ENCODE measurements at regions not wholly inside any gene's neighbourhood (a gene's known extent, or its start where the extent isn't known, plus 50 kb on each side); places are given as distances from the start of the nearest gene placed in this dataset.

DNA sequence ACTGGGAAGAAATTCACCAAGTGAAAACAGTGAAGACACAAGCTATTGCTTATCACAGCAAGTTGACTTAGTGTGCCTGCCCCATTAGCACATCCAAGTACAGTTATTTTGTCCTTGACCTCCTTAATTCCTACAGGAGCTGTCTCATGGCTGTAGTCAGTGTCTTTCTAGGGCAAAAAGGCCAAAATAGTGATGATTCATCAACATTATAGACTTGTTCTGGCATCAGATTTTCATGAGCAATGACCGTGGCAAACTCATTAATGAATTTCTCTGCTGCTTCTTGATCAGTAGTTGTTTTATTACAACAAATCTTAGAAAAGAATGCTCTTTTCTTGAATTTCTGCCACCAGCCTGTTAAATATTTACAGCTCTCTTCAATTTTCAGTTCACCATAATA lies 1169.3 kb upstream of the DDX18 start:
- DNase-seq (ENCODE audit: low read depth, low spot score) = no peak

DNA sequence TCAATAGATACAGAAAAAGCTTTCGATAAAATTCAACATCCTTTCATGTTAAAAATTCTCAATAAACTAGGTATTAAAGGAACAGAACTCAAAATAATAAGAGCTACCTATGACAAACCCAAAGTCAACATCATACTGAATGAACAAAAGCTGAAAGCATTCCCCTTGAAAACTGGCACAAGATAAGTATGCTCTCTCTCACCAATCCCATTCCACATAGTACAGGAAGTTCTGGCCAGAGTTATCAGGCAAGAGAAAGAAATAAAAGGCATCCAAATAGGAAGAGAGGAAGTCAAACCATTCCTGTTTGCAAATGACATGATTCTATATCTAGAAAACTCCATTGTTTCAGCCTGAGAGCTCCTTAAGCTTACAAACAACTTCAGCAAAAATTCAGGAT lies 1145.8 kb upstream of the DDX18 start:
- no peak for DNase-seq (ENCODE audit: low read depth, low spot score)

DNA sequence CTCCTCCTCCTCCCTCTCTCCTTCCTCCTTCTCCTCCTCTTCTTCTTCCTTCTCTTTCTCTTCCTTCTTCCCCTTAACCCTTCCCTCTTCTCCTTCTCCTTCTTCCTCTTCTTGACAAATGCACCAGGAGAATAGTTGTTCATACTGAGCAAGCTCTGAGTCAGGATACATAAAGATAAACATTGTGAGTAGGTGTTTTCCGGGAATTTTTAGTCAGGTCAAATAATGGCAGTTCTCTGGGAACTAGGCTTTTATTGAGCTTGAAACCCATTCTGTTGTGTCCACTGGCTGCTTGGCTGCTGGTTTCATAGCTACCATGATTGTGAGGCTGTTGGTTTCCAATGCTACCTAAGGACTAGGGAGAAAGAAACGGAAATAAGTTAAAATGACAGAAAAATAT lies 1144.7 kb upstream of the DDX18 start:
- DNase-seq (ENCODE audit: low read depth, low spot score) = no peak

DNA sequence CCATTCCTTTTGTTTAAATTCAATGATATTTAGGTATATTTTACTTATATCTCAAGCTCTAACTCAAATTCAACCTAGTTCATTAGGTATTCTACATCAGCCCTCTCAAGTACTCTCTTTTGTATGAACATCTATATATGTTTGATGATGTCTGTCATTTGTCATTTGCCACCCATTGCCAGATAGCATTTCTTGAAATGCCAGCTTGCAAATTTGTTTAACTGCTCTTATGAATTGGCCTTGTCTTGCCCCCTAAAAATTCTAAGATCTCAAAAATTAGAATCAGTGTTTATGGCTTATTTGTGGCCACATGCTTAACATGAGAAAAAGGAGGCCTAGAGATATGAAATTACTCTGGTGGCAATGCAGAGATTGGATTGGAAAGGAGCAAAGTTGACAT lies 1140.3 kb upstream of the DDX18 start:
- no peak for DNase-seq (ENCODE audit: low read depth, low spot score)

DNA sequence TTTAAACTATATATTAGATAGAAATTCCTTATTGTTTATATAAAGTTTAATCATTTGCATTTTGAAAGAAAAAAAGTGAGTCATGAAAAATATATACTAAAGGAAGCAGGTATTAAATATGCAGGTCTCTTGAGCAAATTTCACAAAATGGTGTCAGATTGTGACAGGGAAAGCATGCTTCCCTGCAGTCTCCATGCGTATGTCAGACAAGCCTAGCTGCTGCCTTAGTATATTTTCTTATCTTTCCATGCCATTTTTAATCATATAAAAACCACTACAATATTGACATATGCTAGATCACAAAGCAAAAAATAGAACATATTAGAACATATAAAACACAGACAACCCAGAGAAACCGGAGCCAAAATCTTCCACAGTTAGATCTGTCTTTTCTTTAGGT lies 1137.7 kb upstream of the DDX18 start:
- no peak for DNase-seq (ENCODE audit: low read depth, low spot score)

DNA sequence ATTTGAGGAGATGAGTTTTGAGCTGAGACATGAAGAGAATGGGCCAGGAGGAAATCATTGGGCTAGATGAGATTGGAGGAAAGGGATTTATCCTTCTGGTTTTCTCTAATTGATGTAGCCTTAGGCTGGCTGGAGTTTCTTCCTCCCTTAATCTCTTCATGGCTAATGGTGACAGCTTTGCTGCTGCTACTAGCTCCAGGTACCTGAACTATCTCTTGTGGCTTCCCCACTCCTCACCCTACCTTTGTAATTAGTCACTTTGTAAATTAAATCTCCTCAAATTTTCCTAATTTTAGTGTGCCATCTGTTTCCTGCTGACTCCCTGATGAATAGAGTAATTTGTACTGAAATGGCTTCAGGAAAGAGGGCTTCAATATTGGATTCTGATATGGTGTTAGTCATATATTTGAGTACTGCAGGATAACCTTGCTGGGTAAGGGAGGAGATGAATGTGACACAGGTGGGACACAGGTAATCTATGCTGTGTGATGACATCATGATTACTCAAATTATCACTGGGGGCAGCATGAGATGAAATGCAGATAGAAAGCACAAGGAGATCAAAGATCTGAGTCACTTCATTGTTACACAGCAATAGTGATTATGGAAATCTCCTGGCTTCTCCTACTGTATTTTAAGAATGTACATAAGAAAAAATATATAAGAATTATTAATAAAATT lies 1134.1 kb upstream of the DDX18 start:
- DNase-seq (ENCODE audit: low read depth, low spot score) = no peak

DNA sequence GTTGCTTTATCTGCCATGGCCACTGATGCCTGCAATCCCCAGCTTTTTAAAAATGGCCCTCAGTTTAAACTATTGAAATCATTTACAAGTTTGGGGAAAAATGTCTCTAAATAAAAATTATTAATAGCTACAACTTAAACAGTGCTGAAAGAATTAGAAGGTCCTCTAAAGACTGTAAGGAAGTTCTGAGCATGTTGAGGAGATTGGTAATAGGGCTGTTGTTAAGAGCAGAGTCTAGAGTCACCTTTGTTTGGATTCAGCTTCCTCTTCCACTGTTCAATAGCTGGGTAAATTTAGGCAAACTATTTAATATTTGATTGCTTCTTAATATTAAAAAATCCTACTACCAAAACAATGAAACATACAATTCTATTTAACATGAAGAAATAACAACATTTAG lies 1127.1 kb upstream of the DDX18 start:
- no peak for DNase-seq (ENCODE audit: low read depth, low spot score)

DNA sequence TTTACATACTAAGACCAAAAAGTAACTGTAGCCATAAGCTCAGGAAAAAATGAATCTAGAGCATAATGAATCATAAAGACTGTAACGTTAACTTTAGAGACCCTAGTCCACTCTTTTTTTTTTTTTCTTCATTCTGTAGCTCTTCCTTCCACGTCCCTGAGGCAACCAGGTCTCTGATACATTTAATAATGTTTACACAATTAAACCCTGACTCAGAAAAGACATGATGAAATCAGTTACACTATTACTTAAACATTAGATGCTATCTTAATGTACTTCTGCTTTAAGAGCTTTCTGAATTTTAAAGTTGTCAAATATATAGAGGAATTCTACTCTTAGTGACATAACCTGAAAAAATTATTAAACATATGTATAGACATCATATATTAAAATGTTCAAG lies 1121.5 kb upstream of the DDX18 start:
- DNase-seq (ENCODE audit: low read depth, low spot score) = no peak

DNA sequence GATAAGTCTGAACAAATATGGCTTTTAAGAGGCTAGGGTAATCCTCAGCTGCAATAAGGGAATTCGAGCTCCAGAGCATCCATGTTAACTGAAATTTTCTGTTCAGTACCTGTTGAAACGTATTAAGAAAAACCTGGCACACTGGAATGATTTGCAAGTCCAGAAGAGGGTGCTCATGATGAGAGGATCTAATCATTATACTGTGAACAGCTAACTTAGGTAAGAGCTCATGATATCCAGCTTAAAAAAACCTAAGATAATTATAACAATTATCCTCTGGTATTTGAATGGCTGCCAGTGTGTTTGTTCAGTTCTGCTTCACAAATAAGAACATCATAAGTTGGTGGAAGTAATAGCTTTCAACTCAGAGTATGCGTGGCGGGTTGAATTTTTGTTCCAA lies 1118.3 kb upstream of the DDX18 start:
- no peak for DNase-seq (ENCODE audit: low read depth, low spot score)

DNA sequence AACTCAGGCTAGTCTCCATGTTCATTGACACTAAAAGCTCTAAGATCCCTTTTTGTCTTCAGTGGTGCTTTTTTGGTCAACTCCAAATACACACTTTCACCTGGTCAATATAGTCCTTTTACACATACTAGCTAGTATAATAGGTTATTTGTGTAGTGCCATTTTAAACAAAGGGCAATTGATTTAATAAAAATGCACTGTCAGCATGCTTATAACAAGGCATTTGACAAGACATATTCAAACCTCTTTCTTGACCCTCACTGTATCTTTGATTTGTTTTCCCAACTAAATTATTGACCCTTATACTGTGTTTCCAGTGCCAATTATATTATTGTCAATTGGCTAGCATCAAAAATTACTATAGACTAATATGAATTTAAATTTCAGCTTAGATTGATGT lies 1117.6 kb upstream of the DDX18 start:
- no peak for DNase-seq (ENCODE audit: low read depth, low spot score)

DNA sequence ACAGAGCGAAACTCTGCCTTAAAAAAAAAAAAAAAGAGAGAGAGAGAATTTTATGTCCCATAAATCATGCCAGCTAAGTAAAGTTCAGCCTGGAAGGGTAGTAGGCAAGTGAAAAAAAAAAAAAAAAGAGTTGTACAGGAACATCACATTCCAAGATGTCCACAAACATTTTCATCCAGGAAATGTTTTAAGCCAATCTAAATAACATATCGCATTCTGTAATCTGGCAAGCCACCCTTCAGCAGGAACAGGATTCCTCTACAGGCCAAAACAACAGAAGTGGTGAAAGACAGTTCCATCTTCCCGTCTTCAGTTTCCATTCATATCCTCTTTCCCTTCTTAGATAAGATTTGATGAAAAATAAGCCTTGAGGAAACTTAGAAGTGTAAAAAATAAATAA lies 1108.1 kb upstream of the DDX18 start:
- no peak for DNase-seq (ENCODE audit: low read depth, low spot score)

DNA sequence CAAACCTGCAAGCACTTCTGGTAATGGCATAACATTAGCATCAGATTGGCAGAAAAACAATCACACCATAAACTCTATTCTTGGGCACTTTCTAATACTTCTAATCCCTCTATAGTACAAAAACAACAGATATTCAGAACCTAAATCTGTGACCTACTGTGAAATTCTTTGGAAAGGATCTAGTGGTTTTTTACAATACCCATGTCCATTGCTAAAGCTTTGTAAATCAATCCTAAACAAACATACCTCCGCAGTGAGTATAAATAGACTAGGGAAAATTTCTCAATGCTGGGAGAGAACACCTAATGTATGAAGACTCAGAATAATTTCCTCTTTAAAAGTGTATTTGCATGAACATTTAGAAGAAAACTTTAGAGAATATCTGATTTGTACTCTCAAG lies 1098.5 kb upstream of the DDX18 start:
- no peak for DNase-seq (ENCODE audit: low read depth, low spot score)

DNA sequence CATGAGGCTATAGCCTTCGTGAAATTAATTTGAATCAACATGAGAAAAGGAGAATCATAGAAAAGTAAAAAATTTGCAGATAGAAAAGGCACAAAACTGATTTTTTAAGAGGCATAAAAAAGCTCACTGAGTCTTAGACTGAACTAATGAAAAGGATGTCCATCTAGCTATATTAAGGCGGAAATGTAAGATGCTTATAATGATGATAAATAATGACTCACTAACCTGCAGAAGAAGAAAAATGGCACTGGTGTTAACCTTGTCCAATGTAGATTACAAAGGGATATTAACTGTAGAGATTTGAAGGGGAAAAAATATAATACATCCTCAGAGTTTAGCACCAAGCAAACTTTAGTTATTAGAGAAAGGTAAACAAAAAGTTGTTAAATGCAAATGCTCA lies 1098.0 kb upstream of the DDX18 start:
- no peak for DNase-seq (ENCODE audit: low read depth, low spot score)

DNA sequence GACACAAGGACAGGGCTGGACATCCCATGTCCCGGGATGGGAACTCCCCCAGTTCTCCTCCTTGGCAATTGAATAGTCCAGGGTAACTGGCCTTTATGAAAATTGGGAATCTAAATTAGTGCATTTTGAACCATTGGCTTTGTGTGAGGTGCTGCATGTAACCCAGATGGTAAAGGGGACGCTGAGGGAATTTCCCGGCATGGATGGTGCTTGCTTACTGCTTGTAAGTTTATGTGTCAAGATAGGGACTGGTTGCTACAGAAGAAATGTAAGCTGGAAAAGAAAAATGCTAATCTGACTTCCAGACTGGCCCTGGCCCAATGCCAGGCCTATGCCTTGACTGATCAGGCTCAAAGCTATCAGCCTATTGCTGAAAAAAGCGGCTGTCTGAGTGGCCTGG lies 1096.7 kb upstream of the DDX18 start:
- no peak for DNase-seq (ENCODE audit: low read depth, low spot score)

DNA sequence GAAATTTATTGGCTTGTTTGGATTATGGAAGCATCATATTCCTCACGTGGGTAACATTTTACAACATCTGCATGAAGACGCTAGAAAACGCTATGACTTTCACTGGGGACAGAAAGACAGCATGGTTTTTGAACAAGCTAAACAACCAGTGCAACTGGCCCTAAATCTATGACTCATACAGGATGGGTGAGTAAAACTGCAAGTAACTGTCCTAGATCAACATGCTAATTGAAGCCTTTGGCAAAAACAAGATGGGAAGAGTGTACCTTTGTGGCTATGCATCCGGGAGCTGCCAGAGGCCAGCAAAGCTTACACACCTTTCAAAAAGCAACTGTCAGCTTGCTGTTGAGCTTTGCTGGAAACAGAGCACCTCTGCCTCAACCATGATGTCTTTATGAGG lies 1096.0 kb upstream of the DDX18 start:
- DNase-seq (ENCODE audit: low read depth, low spot score) = no peak

DNA sequence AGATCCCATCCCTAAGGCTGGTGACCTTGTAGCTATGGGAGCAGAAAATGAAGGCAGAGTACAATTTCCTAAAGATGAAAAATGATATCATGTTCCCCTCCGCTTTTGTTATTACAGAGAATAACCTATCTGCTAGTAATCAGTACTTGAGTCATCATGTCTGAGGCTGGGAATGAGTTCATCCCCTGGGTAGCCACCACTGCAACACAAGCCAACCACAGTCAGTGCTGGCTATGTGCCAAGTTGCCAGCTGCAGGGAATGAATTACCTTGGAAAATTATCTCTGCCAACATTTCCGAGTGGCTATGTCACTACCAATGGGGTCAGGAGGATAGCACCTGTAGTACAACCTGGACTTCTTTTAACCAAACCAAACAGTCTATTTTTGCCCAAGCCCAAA lies 1094.7 kb upstream of the DDX18 start:
- no peak for DNase-seq (ENCODE audit: low read depth, low spot score)

DNA sequence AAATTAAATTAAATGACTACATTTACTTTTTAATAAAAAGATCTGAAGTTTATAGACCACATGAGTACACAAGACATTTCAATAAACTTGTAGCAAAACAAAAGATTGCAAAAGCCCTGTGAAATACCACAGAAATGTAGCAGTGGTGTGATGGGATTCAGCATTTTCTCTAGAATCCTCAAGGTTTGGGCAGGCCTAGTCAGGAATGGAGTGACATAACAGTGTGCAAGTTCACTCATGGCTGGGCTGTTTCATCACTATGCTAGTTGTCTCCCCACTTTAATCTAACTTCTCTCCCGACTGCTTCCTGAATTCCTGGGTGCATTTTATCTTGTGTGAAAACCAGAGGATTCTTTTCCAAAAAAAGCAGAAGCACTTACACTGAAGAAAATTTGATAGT lies 1089.9 kb upstream of the DDX18 start:
- DNase-seq (ENCODE audit: low read depth, low spot score) = no peak

DNA sequence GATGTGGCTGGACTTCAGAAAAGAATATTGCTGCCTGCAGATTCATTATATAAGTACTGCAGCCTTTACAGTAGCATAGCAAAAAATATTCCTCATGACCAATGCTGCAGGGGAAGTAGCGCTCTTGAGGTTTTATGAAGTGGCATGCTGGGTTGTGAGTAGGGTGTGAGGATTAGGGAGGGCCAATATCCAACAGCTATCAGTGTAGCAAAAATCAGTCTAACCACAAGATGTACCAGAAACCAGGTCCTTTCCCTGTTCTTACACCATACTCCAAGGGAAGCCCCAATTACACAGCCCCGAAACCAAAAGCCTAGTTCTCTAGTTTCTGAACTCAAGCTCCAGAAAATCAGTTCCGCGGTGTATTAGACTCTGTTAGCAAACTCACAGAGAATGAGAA lies 1082.2 kb upstream of the DDX18 start:
- DNase-seq (ENCODE audit: low read depth, low spot score) = no peak

DNA sequence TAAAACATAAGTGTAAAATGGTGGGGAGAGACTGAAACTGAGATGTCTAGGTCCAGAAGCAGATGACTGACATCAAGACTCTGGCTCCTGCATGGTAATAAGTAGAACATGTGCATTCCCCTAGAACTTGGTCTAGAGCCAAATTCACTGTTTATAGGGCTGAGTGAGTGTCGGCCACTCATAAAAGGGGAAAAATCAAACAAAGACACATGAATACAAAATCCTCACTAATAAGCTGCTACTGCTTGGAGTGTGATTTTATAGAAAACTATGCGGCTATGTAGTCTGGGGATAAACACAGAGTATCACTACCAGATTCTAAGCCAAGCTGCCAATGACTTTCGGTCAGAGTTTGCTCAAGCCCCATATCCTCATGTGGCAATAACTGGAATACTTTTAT lies 1080.8 kb upstream of the DDX18 start:
- no peak for DNase-seq (ENCODE audit: low read depth, low spot score)

DNA sequence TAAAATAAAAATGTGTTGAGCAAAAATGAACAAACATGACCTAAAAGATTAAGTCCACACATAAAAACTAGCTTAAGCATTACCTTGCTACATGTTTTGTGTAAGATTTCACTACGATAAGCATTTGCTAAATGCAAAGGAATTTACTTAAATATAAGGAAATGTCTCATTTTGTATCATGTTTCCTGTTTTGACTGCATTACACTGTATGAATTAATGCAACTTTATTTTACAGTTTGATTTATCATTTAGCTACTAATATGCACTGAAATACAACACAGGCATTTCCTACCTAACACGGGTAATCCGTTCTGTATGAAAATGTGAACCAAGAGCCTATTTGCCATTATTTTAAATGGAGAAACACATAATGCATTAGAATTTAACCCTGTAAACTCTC lies 1076.5 kb upstream of the DDX18 start:
- DNase-seq (ENCODE audit: low read depth, low spot score) = no peak

DNA sequence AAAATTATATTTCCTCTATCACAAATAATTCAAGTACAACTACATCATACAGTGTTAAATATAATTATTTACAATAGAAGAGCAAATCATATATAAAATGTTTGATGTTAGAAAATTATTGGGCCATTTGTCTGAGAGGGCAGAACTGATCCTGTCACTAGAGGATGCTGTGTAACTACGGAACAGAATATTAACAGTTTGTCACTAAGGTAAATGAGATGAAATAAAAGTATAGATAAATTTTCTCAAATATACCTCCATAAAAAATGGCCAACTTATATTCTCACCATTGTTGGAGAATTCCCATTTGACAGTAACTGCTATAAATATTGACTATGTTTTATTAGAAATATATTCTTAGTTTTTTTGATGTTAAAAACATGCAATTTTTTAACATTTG lies 1067.4 kb upstream of the DDX18 start:
- no peak for DNase-seq (ENCODE audit: low read depth, low spot score)

DNA sequence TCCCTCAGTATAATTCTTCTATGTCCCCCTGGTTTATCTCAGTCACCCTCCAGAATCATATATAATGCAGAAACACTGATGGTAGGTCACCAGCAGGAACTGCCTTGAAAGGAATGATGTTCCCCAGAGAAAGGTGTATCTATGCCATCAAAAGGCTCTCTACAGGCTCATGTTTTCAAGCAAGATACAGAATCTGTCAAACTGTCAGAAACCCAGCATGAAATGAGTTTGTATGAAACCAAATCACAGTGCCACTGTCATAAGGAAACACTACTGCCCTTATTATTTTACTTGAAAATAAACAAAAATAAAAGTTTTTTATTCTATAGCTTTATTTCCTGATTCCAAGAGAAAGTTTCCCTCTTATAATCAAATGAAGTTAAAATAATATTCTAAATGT lies 1064.5 kb upstream of the DDX18 start:
- DNase-seq (ENCODE audit: low read depth, low spot score) = no peak

DNA sequence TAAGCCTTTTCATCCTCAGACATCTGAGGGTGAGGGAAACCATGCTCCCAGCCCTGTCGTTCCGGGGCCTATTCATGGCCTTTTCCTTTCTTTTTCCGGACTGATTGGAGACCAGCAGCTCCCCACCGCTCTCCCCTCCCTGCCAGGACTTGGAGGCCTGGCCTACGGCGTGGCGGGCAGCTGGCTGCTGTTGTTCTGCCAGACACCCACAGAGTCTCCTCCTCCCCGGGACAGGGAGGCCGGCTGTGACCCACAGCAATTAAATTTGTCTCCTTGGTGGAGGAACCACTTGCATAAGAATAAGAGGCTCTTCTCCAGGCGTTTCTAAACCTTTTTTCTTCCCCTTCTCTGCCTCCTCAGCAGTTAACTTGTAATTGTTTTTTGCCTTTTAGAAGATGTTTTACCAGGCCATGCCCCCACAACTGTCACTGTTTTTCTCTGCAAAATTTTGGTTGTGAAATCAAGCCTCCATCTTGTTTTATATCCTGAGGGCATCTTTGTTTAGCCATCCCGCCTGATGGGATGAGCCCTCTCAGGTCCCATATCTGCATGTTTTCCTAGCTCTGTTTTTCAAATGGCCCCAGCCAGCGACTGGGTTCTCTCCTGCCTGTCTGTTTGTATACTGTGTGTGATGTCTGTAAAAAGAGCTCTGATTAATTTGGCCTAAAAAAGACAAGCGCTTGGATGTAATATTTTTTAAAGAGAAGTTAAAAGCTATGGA lies 1060.0 kb upstream of the DDX18 start:
- no peak for DNase-seq (ENCODE audit: low read depth, low spot score)

DNA sequence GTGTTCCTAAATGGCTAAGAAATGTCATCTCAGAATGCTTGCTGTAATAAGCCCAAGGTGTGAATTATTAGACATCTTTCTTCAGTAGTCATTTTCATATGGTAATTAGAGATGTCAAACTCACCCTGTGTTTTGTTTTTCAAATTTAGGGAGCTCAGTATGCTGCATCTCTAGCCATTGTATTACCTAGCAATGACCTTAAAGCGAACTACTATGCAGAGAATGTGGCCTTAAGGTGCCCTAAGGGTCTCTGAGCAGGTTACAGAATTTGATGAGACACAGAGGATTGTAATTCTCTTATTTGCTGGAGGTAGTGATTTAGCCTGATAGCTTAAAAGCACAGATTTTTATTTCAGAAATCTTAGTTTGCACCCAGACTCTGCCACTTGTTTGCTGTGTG lies 1052.6 kb upstream of the DDX18 start:
- no peak for DNase-seq (ENCODE audit: low read depth, low spot score)
